ENCODE measurements at regions not wholly inside any gene's neighbourhood (a gene's known extent, or its start where the extent isn't known, plus 50 kb on each side); places are given as distances from the start of the nearest gene placed in this dataset.

- no peaks in the 10 kb centered on the region for H3K27me3 ChIP-seq
- H3K4me1 ChIP-seq = no peaks in the 10 kb centered on the region
- DNase-seq (no peak), ATAC-seq (no peak)
- H3K27ac ChIP-seq = no peak overlapping the region
- intact Hi-C loops (cut with DNase I) = loop anchor here in 1 of 2 donors (10.0 kb wide), 1 partner anchor 205 kb away; no protein-coding TSS in a partner anchor
- H3K9me3 ChIP-seq = no peaks in the 10 kb centered on the region
- TF ChIP-seq POLR2A (IDR thresholded peaks at IDR 0.05) (no peak), CTCF (IDR thresholded peaks at IDR 0.05) (no peak)
- H3K4me3 ChIP-seq = no peak overlapping the region
- 76% methylated on average over 16 of the region's 16 CpGs for WGBS (ENCODE audit: insufficient coverage, low coverage, low lambda C conversion rate, missing lambda C conversion rate)
- no peaks in the 10 kb centered on the region for H3K36me3 ChIP-seq
Observed at GRCh38 chr5:42059778-42060464, 134.8 kb downstream of the FBXO4 start.

GRCh38 chr5:42061121-42061520 is 136.0 kb downstream of the FBXO4 start:
- H3K27ac ChIP-seq = no peak overlapping the region
- H3K4me1 ChIP-seq = no peaks in the 10 kb centered on the region
- TF ChIP-seq POLR2A (IDR thresholded peaks at IDR 0.05) = no peak
- TF ChIP-seq CTCF (IDR thresholded peaks at IDR 0.05) = no peak
- no peak overlapping the region for H3K4me3 ChIP-seq
- no peak for ATAC-seq
- no peaks in the 10 kb centered on the region for H3K36me3 ChIP-seq
- no peaks in the 10 kb centered on the region for H3K27me3 ChIP-seq
- no peak for DNase-seq
- intact Hi-C loops (cut with DNase I) = no loop called here
- no peaks in the 10 kb centered on the region for H3K9me3 ChIP-seq
- 71% methylated on average over 3 of the region's 3 CpGs for WGBS (ENCODE audit: insufficient coverage, low coverage, low lambda C conversion rate, missing lambda C conversion rate)

GRCh38 chr5:42064821-42065220 is 139.7 kb downstream of the FBXO4 start:
- ATAC-seq = no peak
- intact Hi-C loops (cut with DNase I) = no loop called here
- H3K36me3 ChIP-seq = no peaks in the 10 kb centered on the region

GRCh38 chr5:42066131-42066530 is 141.1 kb downstream of the FBXO4 start:
- Histone ChIP-seq H3K4me3 (no peak overlapping the region), H3K27me3 (no peaks in the 10 kb centered on the region), H3K4me1 (no peaks in the 10 kb centered on the region), H3K27ac (no peak overlapping the region), H3K36me3 (no peaks in the 10 kb centered on the region), H3K9me3 (no peaks in the 10 kb centered on the region)
- DNase-seq = no peak
- WGBS (ENCODE audit: insufficient coverage, low coverage, low lambda C conversion rate, missing lambda C conversion rate) = 57% methylated on average over 3 of the region's 3 CpGs
- TF ChIP-seq CTCF (IDR thresholded peaks at IDR 0.05) (no peak), POLR2A (IDR thresholded peaks at IDR 0.05) (no peak)
- intact Hi-C loops (cut with DNase I) = no loop called here
- ATAC-seq = no peak

More at GRCh38 chr5:42064821-42065220, 139.7 kb downstream of the FBXO4 start:
- no peak for DNase-seq
- TF ChIP-seq POLR2A (IDR thresholded peaks at IDR 0.05) (no peak), CTCF (IDR thresholded peaks at IDR 0.05) (no peak)
- no peak overlapping the region for H3K27ac ChIP-seq
- no peaks in the 10 kb centered on the region for H3K9me3 ChIP-seq
- no peaks in the 10 kb centered on the region for H3K4me1 ChIP-seq
- H3K27me3 ChIP-seq = no peaks in the 10 kb centered on the region
- no peak overlapping the region for H3K4me3 ChIP-seq

GRCh38 chr5:42074353-42074752 is 149.3 kb downstream of the FBXO4 start:
- intact Hi-C loops (cut with DNase I) = no loop called here
- no peak for TF ChIP-seq POLR2A (IDR thresholded peaks at IDR 0.05)
- ATAC-seq = no peak
- Histone ChIP-seq H3K27ac (no peak overlapping the region), H3K4me1 (no peaks in the 10 kb centered on the region), H3K36me3 (no peaks in the 10 kb centered on the region), H3K4me3 (no peak overlapping the region), H3K27me3 (no peaks in the 10 kb centered on the region), H3K9me3 (no peaks in the 10 kb centered on the region)
- no peak for DNase-seq
- 43% methylated on average over 1 of the region's 1 CpG for WGBS (ENCODE audit: insufficient coverage, low coverage, low lambda C conversion rate, missing lambda C conversion rate)
